ENCODE measurements at regions not wholly inside any gene's neighbourhood (a gene's known extent, or its start where the extent isn't known, plus 50 kb on each side); places are given as distances from the start of the nearest gene placed in this dataset.

- H3K27ac Mint-ChIP-seq, result no peak overlapping the region
- H3K27me3 Mint-ChIP-seq, result peaks cover 30 to 49% (median 36%) of the 10 kb centered on the region in 3 donors
- H3K36me3 Mint-ChIP-seq, result no peaks in the 10 kb centered on the region
- no peaks in the 10 kb centered on the region for H3K4me1 Mint-ChIP-seq
- DNase-seq, result no peak
- no peak overlapping the region for H3K4me3 Mint-ChIP-seq
- no peak for ATAC-seq (ENCODE audit: low read depth in 2 of 2)
- peaks cover 0 to 7% (median 3%) of the 10 kb centered on the region in 7 donors for H3K9me3 Mint-ChIP-seq
Measured at GRCh38 chr18:45266023-45266422, 349.3 kb upstream of the SLC14A2 start.

- H3K36me3 Mint-ChIP-seq, result no peaks in the 10 kb centered on the region
- DNase-seq (no peak), ATAC-seq (ENCODE audit: low read depth in 2 of 2) (no peak)
- peaks cover 0 to 14% (median 2%) of the 10 kb centered on the region in 7 donors for H3K9me3 Mint-ChIP-seq
- H3K27me3 Mint-ChIP-seq, result peaks cover 36 to 49% (median 37%) of the 10 kb centered on the region in 3 donors
- H3K4me1 Mint-ChIP-seq, result no peaks in the 10 kb centered on the region
- no peak overlapping the region for H3K27ac Mint-ChIP-seq
- H3K4me3 Mint-ChIP-seq, result no peak overlapping the region
Measured at GRCh38 chr18:45267622-45268021, 347.7 kb upstream of the SLC14A2 start.

GRCh38 chr18:45268583-45268982 lies 346.7 kb upstream of the SLC14A2 start:
- ATAC-seq (ENCODE audit: low read depth in 2 of 2) (no peak), DNase-seq (no peak)
- H3K4me1 Mint-ChIP-seq, result no peaks in the 10 kb centered on the region
- peaks cover 30 to 43% (median 31%) of the 10 kb centered on the region in 3 donors for H3K27me3 Mint-ChIP-seq
- H3K27ac Mint-ChIP-seq, result no peak overlapping the region
- H3K9me3 Mint-ChIP-seq, result peaks cover 0 to 14% (median 4%) of the 10 kb centered on the region in 7 donors
- H3K4me3 Mint-ChIP-seq, result no peak overlapping the region
- no peaks in the 10 kb centered on the region for H3K36me3 Mint-ChIP-seq

GRCh38 chr18:45270289-45270771 lies 344.9 kb upstream of the SLC14A2 start:
- peaks cover 20 to 31% (median 21%) of the 10 kb centered on the region in 3 donors for H3K27me3 Mint-ChIP-seq

GRCh38 chr18:45274026-45274425 lies 341.2 kb upstream of the SLC14A2 start:
- DNase-seq (no peak), ATAC-seq (ENCODE audit: low read depth in 2 of 2) (no peak)
- Mint-ChIP-seq H3K4me1 (no peaks in the 10 kb centered on the region), H3K36me3 (no peaks in the 10 kb centered on the region), H3K4me3 (no peak overlapping the region), H3K27me3 (peaks cover 0 to 7% (median 7%) of the 10 kb centered on the region in 3 donors), H3K27ac (no peak overlapping the region), H3K9me3 (peaks cover 2 to 34% (median 11%) of the 10 kb centered on the region in 7 donors)

More at GRCh38 chr18:45270289-45270771, 344.9 kb upstream of the SLC14A2 start:
- H3K36me3 Mint-ChIP-seq, result no peaks in the 10 kb centered on the region
- no peak overlapping the region for H3K27ac Mint-ChIP-seq
- DNase-seq (no peak), ATAC-seq (ENCODE audit: low read depth in 2 of 2) (no peak)
- no peak overlapping the region for H3K4me3 Mint-ChIP-seq
- no peaks in the 10 kb centered on the region for H3K4me1 Mint-ChIP-seq
- peaks cover 2 to 24% (median 5%) of the 10 kb centered on the region in 7 donors for H3K9me3 Mint-ChIP-seq

- peaks cover 0 to 7% (median 7%) of the 10 kb centered on the region in 3 donors for H3K27me3 Mint-ChIP-seq
- no peak for ATAC-seq (ENCODE audit: low read depth in 2 of 2)
- DNase-seq, result no peak
- H3K4me3 Mint-ChIP-seq, result no peak overlapping the region
- no peak overlapping the region for H3K27ac Mint-ChIP-seq
- H3K36me3 Mint-ChIP-seq, result no peaks in the 10 kb centered on the region
- H3K4me1 Mint-ChIP-seq, result no peaks in the 10 kb centered on the region
- H3K9me3 Mint-ChIP-seq, result peaks cover 2 to 34% (median 11%) of the 10 kb centered on the region in 7 donors
Measured at GRCh38 chr18:45275367-45276113, 339.7 kb upstream of the SLC14A2 start.

GRCh38 chr18:45276878-45277277 lies 338.4 kb upstream of the SLC14A2 start:
- Mint-ChIP-seq H3K36me3 (no peaks in the 10 kb centered on the region), H3K27me3 (peaks cover 0 to 9% (median 7%) of the 10 kb centered on the region in 3 donors), H3K4me3 (no peak overlapping the region), H3K9me3 (peaks cover 0 to 25% (median 11%) of the 10 kb centered on the region in 7 donors), H3K4me1 (no peaks in the 10 kb centered on the region), H3K27ac (no peak overlapping the region)
- no peak for DNase-seq
- ATAC-seq (ENCODE audit: low read depth in 2 of 2), result no peak

GRCh38 chr18:45277908-45278307 lies 337.4 kb upstream of the SLC14A2 start:
- H3K27me3 Mint-ChIP-seq, result peaks cover 3 to 12% (median 10%) of the 10 kb centered on the region in 3 donors
- H3K9me3 Mint-ChIP-seq, result peaks cover 0 to 23% (median 11%) of the 10 kb centered on the region in 7 donors
- ATAC-seq (ENCODE audit: low read depth in 2 of 2) (no peak), DNase-seq (no peak)
- no peak overlapping the region for H3K4me3 Mint-ChIP-seq
- no peaks in the 10 kb centered on the region for H3K36me3 Mint-ChIP-seq
- H3K27ac Mint-ChIP-seq, result no peak overlapping the region
- H3K4me1 Mint-ChIP-seq, result no peaks in the 10 kb centered on the region

- H3K27ac Mint-ChIP-seq, result peak overlapping the region in 1 of 6 donors; percentile 32
- peaks cover 0 to 2% (median 0%) of the 10 kb centered on the region in 3 donors for H3K4me1 Mint-ChIP-seq
- no peaks in the 10 kb centered on the region for H3K36me3 Mint-ChIP-seq
- peaks cover 3 to 16% (median 14%) of the 10 kb centered on the region in 3 donors for H3K27me3 Mint-ChIP-seq
- ATAC-seq (ENCODE audit: low read depth in 2 of 2) (no peak), DNase-seq (no peak)
- H3K9me3 Mint-ChIP-seq, result peaks cover 0 to 6% (median 3%) of the 10 kb centered on the region in 7 donors
- no peak overlapping the region for H3K4me3 Mint-ChIP-seq
Measured at GRCh38 chr18:45280481-45281276, 334.6 kb upstream of the SLC14A2 start.

- Mint-ChIP-seq H3K27me3 (peaks cover 7 to 16% (median 14%) of the 10 kb centered on the region in 3 donors), H3K4me3 (no peak overlapping the region), H3K27ac (no peak overlapping the region), H3K36me3 (no peaks in the 10 kb centered on the region), H3K9me3 (no peaks in the 10 kb centered on the region), H3K4me1 (peaks cover 0 to 6% (median 4%) of the 10 kb centered on the region in 3 donors)
- DNase-seq, result no peak
- ATAC-seq (ENCODE audit: low read depth in 2 of 2), result no peak
Measured at GRCh38 chr18:45282101-45282812, 333.0 kb upstream of the SLC14A2 start.

GRCh38 chr18:45284174-45284573 lies 331.1 kb upstream of the SLC14A2 start:
- H3K36me3 Mint-ChIP-seq, result no peaks in the 10 kb centered on the region
- peaks cover 12 to 16% (median 14%) of the 10 kb centered on the region in 3 donors for H3K27me3 Mint-ChIP-seq
- no peak overlapping the region for H3K4me3 Mint-ChIP-seq
- DNase-seq (no peak), ATAC-seq (ENCODE audit: low read depth in 2 of 2) (no peak)
- peaks cover 0 to 6% (median 4%) of the 10 kb centered on the region in 3 donors for H3K4me1 Mint-ChIP-seq
- no peaks in the 10 kb centered on the region for H3K9me3 Mint-ChIP-seq
- H3K27ac Mint-ChIP-seq, result peak overlapping the region in 1 of 6 donors; percentile 27

GRCh38 chr18:45284851-45285250 lies 330.4 kb upstream of the SLC14A2 start:
- no peak overlapping the region for H3K4me3 Mint-ChIP-seq
- ATAC-seq (ENCODE audit: low read depth in 2 of 2) (no peak), DNase-seq (no peak)
- peaks cover 11 to 16% (median 12%) of the 10 kb centered on the region in 3 donors for H3K27me3 Mint-ChIP-seq
- peaks cover 0 to 6% (median 4%) of the 10 kb centered on the region in 3 donors for H3K4me1 Mint-ChIP-seq
- H3K36me3 Mint-ChIP-seq, result no peaks in the 10 kb centered on the region
- peak overlapping the region in 2 of 6 donors; percentile 27 to 81 for H3K27ac Mint-ChIP-seq
- H3K9me3 Mint-ChIP-seq, result no peaks in the 10 kb centered on the region

GRCh38 chr18:45285251-45285650 lies 330.0 kb upstream of the SLC14A2 start:
- no peak for DNase-seq
- Mint-ChIP-seq H3K4me3 (no peak overlapping the region), H3K36me3 (no peaks in the 10 kb centered on the region), H3K27me3 (peaks cover 7 to 16% (median 15%) of the 10 kb centered on the region in 3 donors), H3K27ac (no peak overlapping the region), H3K9me3 (no peaks in the 10 kb centered on the region), H3K4me1 (peaks cover 0 to 6% (median 4%) of the 10 kb centered on the region in 3 donors)
- ATAC-seq (ENCODE audit: low read depth in 2 of 2), result no peak
